Right forelimb (tissue), 1 donor: ENCODE measurements at regions not wholly inside any gene's neighbourhood (a gene's known extent, or its start where the extent isn't known, plus 50 kb on each side); places are given as distances from the start of the nearest gene placed in this dataset.
"Not testable (repeated sequence)": the region's sequence is repeated elsewhere in the genome, so short reads cannot be mapped to it uniquely, and the experiment has no call there.

Source experiments
- DNase-seq: peaks from one replicate; pipeline ENCODE4 v3.0.0-alpha.2; 2018

DNA sequence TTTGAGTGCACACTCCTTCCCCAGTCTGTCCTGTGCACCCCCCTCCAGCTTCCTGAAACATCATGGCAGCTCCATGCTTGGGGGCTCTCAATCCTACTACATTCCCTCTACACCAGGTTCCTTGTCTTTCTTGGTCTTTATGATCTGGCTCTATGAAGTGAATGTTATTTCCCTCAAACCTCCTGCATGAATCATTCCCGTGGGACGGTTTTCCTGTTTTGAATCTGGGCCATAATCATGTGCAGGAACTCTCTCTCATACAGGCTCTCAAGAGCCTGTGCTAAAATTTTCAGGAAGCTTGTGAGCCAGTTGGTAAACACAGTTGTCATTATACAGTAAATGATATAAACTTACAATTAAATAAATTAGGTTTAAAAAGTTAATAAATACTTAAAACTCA lies 89.8 kb upstream of the KCNE2 start:
- no peak for DNase-seq

DNA sequence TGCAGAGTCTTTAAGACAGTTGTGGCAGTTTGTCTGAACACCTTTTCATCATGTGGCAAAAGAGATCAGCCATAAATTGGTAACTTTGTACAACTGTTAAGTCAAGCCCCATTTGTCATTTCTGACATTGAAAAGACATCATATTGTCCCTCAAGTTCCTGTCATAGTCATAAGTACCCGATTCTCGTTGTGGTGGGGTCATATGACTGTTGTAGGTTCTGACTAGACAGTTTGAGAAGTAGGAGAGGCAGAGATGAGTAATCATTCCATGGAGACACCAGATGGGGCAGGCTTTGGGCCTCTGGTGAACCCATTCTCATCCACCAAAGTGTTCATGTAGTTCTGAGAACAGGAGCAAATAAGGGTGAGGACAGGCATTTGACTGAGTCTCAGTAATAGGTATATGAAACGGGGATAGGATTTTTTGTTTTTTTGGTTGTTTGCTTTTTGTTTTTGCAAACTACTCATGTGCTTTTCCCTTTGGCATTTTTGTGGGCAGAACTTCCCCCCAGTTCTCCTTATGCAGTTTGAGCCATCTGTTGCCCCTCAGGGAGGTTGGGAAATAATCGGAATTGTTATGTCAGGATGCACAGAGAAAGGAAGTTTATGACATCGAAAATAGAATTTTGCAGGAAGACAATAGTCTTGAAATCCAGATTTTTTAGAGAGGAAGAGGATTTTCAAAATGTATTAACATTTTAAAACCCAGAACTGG lies 86.9 kb upstream of the KCNE2 start:
- DNase-seq = no peak

DNA sequence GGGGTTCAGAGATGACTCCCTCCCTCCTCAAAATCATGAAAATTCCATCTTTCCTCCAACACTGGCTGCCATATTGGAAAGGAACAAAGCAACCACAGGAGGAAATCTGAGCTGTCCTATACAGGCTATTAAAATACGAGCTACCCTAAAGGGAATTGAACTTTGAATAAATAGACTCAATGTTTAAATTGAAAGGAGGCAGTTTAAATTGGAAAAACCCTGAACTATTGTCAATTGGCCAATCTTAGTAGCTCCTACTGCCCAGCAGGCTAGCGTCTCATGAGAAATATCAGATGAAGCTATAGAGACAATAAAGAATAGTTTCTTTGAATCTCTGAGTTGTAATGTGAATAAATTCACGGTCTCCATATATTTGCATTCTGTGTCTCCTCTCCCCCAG lies 85.4 kb upstream of the KCNE2 start:
- no peak for DNase-seq

GRCh38 chr21:34279285-34279684 lies 84.5 kb upstream of the KCNE2 start:
- DNase-seq = no peak

- no peak for DNase-seq
Measured at GRCh38 chr21:34279883-34280282, 83.9 kb upstream of the KCNE2 start.

DNA sequence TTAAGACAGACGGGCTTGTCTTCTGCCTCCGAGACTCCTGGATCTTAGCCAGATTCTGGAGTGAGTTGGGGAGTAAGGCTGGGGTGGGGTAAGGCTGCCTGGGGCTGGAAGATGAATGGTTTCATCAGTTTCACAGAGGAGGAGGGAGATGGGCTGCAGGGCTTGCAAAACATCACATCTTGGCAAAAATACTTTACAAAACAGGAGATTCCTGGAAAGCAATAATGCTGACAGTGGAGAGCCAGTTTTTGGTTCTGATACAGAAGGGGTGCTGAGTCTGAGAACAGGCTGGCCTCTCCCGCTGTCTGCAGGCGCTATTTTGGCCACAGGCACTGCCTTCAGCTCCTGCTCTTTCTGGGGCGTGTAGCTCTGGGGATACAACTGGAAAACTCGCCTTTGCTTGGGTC lies 83.4 kb upstream of the KCNE2 start:
- peak; percentile 68 for DNase-seq

DNA sequence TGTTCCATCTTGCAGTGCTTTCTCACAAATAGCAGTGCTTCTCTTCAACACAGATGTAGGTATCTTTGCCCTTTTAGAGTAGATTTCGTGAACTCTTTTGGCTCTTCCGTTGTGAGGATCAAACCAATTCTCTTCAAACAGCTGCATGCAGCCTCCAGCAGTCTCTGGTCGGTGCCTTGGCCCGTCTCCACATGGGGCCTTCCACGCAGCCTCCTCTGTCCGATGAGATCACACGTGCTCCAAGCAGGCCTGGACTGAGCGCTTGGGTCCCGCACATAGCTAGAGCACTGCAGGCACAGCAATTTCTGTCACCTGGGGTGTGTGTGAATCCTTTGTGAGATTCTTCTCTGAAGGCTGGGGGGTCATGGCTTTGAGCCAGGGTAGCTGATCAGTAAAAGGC lies 82.8 kb upstream of the KCNE2 start:
- DNase-seq = peak; percentile 54

GRCh38 chr21:34282223-34282622 lies 81.6 kb upstream of the KCNE2 start:
- no peak for DNase-seq

DNA sequence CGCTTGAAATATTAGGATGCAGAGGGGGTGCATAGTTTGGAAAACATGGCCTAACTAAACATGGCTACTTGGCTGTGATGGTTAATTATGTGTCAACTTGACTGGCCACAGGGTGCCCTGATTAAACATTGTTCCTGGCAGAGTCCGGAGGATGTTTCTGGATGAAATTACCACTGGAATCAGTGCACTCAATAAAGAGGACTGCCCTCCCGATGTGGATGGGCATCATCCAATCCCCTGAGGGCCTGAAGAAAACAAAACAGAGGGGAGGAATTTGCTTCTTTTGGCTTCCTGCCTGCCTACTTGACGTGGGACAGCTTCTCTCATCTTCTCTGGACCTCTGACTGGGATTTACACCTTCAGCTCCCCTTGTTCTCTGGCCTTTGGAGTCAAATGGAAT lies 79.1 kb upstream of the KCNE2 start:
- DNase-seq = no peak

- not testable (repeated sequence) for DNase-seq
Measured at GRCh38 chr21:34288042-34288441, 75.8 kb upstream of the KCNE2 start.

DNA sequence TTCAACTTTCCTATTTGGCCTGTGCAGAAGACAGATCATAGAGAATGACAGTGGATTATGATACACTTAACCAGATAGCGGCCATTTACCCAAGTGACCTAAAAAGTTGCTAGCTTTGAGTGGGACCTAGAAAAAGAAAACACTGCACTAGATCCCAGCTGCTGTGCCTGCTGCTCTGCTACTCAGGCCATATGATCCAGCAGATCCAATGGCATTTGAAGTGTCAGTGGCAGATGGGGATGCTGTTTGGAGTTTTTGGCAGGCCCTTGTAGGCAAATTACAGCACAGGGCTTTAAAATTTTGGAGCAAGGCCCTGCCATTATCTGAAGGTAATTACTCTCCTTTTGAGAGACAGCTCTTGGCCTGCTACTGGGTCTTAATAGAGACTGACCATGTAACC lies 74.0 kb upstream of the KCNE2 start:
- no peak for DNase-seq

DNA sequence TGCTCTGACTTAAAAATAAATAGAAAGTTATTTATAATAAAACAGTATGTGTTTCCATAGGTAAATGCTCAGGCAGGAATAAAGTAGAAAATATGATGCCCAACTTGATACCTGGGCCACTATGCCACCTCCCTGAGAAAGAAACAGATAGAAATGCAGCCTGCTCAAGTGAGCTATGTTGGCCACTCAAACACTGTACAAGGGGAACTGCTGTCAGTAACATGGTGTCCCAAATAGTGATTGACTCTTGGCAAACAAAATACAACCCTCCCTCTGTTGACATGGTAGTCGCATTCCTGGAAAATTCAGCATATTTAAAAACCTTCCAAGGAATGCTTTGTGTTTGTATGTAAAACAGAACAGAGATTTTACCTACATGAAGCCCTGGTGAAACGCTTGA lies 66.9 kb upstream of the KCNE2 start:
- no peak for DNase-seq

DNA sequence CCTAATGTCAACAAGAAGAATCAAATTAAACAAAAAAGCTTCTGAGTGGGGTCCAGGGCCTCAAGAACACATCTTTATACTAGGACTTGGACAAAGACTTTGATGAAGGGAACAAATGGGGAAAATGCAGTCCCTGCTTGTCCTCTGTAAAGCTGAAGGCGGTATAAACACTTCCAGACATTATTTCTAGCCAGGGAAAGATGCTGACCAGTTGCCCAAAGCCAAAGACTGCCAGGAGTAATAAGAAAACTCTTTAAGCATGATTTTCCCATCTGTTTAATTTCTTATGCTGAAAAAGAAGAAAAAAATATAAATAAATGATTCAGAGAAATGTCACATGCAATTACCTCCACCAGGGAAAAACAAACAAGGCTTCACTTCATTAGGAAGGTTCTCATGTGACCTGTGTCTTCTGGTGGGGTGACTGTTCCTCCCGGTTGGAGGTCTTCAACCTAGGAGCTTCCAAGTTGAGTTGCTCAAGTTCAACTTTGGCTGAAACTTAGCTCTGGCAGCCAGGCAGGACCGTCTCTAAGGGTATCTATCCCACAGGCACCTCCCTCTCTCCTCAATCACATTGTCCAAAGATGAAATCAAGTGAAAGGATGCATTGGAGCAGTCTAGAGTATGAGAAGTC lies 65.2 kb upstream of the KCNE2 start:
- DNase-seq = no peak

DNA sequence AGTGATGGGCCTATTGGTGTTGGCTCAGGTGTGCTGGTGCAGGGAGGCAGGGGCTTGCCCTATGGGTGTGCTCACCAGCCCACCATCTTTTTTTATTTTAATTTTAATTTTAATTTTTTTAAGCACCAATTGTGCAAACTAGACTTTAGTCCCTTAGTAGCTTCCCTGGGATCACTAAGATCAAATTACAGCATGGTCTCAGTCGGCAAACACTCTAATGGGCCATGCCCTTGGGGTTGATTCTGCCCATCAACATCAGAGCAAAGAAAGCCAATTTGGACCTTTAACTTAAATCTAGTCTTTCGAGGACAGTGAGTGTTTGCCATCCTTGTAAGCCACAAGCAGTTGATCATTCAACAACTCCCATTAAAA lies 64.7 kb upstream of the KCNE2 start:
- no peak for DNase-seq

DNA sequence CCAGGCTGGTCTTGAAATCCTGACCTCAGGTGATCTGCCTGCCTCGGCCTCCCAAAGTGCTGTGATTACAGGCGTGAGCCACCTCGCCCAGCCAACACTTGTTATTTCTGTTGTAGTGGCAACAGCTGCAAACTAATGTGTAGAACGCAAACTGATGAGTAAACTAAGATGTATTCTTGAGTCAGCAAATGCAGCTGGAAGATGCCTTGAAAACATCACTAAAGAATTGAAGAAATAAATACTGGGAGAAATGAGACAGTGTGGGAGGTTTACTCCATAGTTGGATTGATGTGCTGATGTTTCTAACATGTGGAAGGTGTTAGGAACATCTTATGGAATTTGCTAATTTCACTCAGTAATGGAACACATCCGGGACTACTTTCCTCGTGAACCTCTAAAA lies 61.3 kb upstream of the KCNE2 start:
- no peak for DNase-seq

GRCh38 chr21:34305605-34306604 lies 57.9 kb upstream of the KCNE2 start:
- DNase-seq = no peak

GRCh38 chr21:34307991-34308532 lies 55.7 kb upstream of the KCNE2 start:
- DNase-seq = no peak

- DNase-seq = no peak
Measured at GRCh38 chr21:34311561-34312330, 52.1 kb upstream of the KCNE2 start.

DNA sequence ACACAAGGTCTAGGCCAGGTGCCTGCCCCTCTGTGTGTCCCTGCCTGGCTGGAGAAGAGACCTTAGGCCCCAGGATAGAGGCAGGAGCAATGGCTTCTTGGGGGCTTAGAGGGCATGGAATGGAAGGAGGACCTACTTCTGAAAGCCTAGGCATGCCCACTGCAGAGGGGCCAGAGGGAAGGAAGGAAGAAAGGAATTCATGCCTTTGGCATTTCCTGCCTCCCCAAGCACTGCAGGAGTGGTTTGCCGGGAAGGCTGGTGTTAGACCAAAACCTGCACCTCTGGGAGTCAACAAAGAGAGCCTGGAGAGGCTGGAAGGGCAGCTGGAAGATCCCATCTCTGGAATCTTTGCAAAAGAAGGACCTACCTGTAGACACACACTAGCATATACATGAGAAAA lies 50.7 kb upstream of the KCNE2 start:
- DNase-seq = no peak
